ENCODE measurements at regions not wholly inside any gene's neighbourhood (a gene's known extent, or its start where the extent isn't known, plus 50 kb on each side); places are given as distances from the start of the nearest gene placed in this dataset.

GRCh38 chr10:44640429-44640828 lies 255.5 kb upstream of the CXCL12 start:
- intact Hi-C loops (cut with micrococcal nuclease; ENCODE audit: unreplicated experiment), result no loop called here
- CTCF ChIA-PET, result no interaction called here
- H3K27ac Mint-ChIP-seq (ENCODE audit: unreplicated experiment), result no peak overlapping the region
- DNase-seq, result no peak
- no peaks in the 10 kb centered on the region for H3K27me3 Mint-ChIP-seq (ENCODE audit: unreplicated experiment)
- TF ChIP-seq CTCF (IDR thresholded peaks at IDR 0.05; ENCODE audit: unreplicated experiment), result no peak
- H3K4me1 Mint-ChIP-seq (ENCODE audit: low read depth, unreplicated experiment), result no peaks in the 10 kb centered on the region
- H3K9me3 Mint-ChIP-seq (ENCODE audit: low read depth, unreplicated experiment), result no peaks in the 10 kb centered on the region
- BruUV-seq (replicated peaks), result no TSS peak
- no peaks in the 10 kb centered on the region for H3K36me3 Mint-ChIP-seq (ENCODE audit: insufficient read depth, unreplicated experiment)
- H3K4me3 Mint-ChIP-seq (ENCODE audit: low read depth, unreplicated experiment), result no peak overlapping the region

- intact Hi-C loops (cut with micrococcal nuclease; ENCODE audit: unreplicated experiment), result no loop called here
- H3K27me3 Mint-ChIP-seq (ENCODE audit: unreplicated experiment), result no peaks in the 10 kb centered on the region
- H3K36me3 Mint-ChIP-seq (ENCODE audit: insufficient read depth, unreplicated experiment), result no peaks in the 10 kb centered on the region
- no peak overlapping the region for H3K27ac Mint-ChIP-seq (ENCODE audit: unreplicated experiment)
- peaks cover 7% of the 10 kb centered on the region for H3K4me1 Mint-ChIP-seq (ENCODE audit: low read depth, unreplicated experiment)
- no peaks in the 10 kb centered on the region for H3K9me3 Mint-ChIP-seq (ENCODE audit: low read depth, unreplicated experiment)
- no peak for DNase-seq
- no TSS peak for BruUV-seq (replicated peaks)
- CTCF ChIA-PET, result no interaction called here
- no peak overlapping the region for H3K4me3 Mint-ChIP-seq (ENCODE audit: low read depth, unreplicated experiment)
- TF ChIP-seq CTCF (IDR thresholded peaks at IDR 0.05; ENCODE audit: unreplicated experiment), result no peak
Observed at GRCh38 chr10:44647473-44647872, 262.6 kb upstream of the CXCL12 start.

- peak; percentile 28 for DNase-seq
- H3K4me3 Mint-ChIP-seq (ENCODE audit: low read depth, unreplicated experiment), result no peak overlapping the region
- H3K27ac Mint-ChIP-seq (ENCODE audit: unreplicated experiment), result no peak overlapping the region
- no peaks in the 10 kb centered on the region for H3K9me3 Mint-ChIP-seq (ENCODE audit: low read depth, unreplicated experiment)
- CTCF ChIA-PET, result no interaction called here
- H3K4me1 Mint-ChIP-seq (ENCODE audit: low read depth, unreplicated experiment), result peaks cover 7% of the 10 kb centered on the region
- intact Hi-C loops (cut with micrococcal nuclease; ENCODE audit: unreplicated experiment), result no loop called here
- H3K27me3 Mint-ChIP-seq (ENCODE audit: unreplicated experiment), result no peaks in the 10 kb centered on the region
- BruUV-seq (replicated peaks), result no TSS peak
- no peaks in the 10 kb centered on the region for H3K36me3 Mint-ChIP-seq (ENCODE audit: insufficient read depth, unreplicated experiment)
- TF ChIP-seq CTCF (IDR thresholded peaks at IDR 0.05; ENCODE audit: unreplicated experiment), result no peak
Observed at GRCh38 chr10:44647877-44648542, 263.1 kb upstream of the CXCL12 start.

GRCh38 chr10:44650691-44651661 lies 260.2 kb upstream of the TMEM72 start:
- DNase-seq, result no peak
- CTCF ChIA-PET, result no interaction called here
- no peaks in the 10 kb centered on the region for H3K9me3 Mint-ChIP-seq (ENCODE audit: low read depth, unreplicated experiment)
- BruUV-seq (replicated peaks), result no TSS peak
- intact Hi-C loops (cut with micrococcal nuclease; ENCODE audit: unreplicated experiment), result no loop called here
- no peaks in the 10 kb centered on the region for H3K27me3 Mint-ChIP-seq (ENCODE audit: unreplicated experiment)
- peaks cover 7% of the 10 kb centered on the region for H3K4me1 Mint-ChIP-seq (ENCODE audit: low read depth, unreplicated experiment)
- H3K36me3 Mint-ChIP-seq (ENCODE audit: insufficient read depth, unreplicated experiment), result no peaks in the 10 kb centered on the region
- H3K4me3 Mint-ChIP-seq (ENCODE audit: low read depth, unreplicated experiment), result no peak overlapping the region
- no peak for TF ChIP-seq CTCF (IDR thresholded peaks at IDR 0.05; ENCODE audit: unreplicated experiment)
- H3K27ac Mint-ChIP-seq (ENCODE audit: unreplicated experiment), result no peak overlapping the region

Measured in Calu3 (cell line).